OCI-LY1 (cell line): ENCODE measurements at regions not wholly inside any gene's neighbourhood (a gene's known extent, or its start where the extent isn't known, plus 50 kb on each side); places are given as distances from the start of the nearest gene placed in this dataset.

ENCODE experiments used
- EZH2 ChIP-seq: fragments of 200-600 bp; sonication (generic), shearing (Covaris generic); IDR thresholded peaks from 2 replicates; pipeline ENCODE4 v1.8.0; 2017; ENCODE audit warnings: borderline replicate concordance, mixed run types, mild to moderate bottlenecking, antibody characterized with exemption, low read length, moderate library complexity, mixed read lengths
- TF ChIP-seq, protein P1 (sequence below): fragments of 200-600 bp; sonication (generic), shearing (Covaris generic); IDR thresholded peaks from 2 replicates; pipeline ENCODE4 v1.5.1; 2017; ENCODE audit warnings: mild to moderate bottlenecking, antibody characterized with exemption, low read length, moderate library complexity, mixed read lengths

DNA sequence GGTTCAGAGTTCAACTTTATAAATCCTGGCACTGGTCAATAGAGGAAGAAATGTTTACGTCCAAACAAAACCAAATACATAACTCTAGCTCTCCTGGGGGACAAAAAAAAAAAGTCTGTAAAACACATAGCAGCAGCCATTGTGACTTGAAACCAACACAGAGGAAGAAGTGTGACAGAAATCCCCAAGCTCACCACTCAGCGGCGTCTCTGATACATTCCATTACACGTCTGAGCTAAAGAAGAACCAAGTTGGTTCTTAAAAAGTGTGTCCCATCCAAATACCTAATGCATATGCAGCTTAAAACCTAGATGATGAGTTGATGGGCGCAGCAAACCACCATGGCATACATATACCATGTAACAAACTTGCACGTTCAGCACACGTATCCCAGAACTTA is 58.3 kb upstream of the NANOS1 start:
- TF ChIP-seq, protein P1, sequence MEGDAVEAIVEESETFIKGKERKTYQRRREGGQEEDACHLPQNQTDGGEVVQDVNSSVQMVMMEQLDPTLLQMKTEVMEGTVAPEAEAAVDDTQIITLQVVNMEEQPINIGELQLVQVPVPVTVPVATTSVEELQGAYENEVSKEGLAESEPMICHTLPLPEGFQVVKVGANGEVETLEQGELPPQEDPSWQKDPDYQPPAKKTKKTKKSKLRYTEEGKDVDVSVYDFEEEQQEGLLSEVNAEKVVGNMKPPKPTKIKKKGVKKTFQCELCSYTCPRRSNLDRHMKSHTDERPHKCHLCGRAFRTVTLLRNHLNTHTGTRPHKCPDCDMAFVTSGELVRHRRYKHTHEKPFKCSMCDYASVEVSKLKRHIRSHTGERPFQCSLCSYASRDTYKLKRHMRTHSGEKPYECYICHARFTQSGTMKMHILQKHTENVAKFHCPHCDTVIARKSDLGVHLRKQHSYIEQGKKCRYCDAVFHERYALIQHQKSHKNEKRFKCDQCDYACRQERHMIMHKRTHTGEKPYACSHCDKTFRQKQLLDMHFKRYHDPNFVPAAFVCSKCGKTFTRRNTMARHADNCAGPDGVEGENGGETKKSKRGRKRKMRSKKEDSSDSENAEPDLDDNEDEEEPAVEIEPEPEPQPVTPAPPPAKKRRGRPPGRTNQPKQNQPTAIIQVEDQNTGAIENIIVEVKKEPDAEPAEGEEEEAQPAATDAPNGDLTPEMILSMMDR, result peak; percentile 28; the same call in 1 of the 2 replicates
- no peak for TF ChIP-seq EZH2
